ENCODE measurements at regions not wholly inside any gene's neighbourhood (a gene's known extent, or its start where the extent isn't known, plus 50 kb on each side); places are given as distances from the start of the nearest gene placed in this dataset.
"Not testable (repeated sequence)": the region's sequence is repeated elsewhere in the genome, so short reads cannot be mapped to it uniquely, and the experiment has no call there.

DNA sequence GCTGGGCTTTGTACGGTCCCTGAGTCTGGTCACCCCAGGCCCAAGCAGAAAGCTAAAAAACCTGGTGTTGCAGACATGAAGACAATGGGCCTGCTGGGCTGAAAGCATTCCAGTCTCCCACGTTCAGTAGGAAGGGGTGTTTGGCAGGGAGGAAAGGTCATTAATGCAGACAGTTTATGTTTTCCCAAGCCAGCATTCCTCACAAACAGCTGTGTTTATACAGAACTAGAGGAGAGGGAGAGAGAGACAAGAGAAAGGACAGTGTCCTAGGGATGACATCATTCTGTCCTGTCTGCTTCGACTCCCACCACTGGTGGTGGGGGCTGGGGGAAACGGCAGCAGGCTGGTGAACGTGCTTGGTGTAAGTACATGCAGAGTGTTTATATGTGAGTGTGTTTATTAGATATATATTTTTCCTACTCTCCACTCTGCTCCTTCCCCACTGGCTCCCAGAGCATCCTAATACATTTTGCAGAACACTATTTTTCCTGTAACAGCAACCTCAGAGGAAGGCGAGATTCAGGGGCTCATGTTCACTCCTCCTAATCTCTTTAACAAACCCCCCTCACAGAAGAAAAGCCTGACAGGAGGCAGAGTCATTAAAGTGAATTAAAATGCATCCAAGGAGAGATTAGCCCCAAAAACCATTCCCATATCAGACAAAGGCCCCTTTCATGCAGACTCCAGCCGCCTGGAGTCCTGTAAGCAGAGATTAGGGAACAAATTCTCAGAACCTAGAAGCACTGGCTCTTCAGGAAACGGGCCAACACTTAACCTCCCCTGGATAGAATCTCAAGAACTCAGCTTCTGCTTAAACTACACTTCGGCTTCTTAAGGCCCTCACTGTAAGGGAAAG lies 380.4 kb downstream of the TNS1 start:
- DNase-seq: no peak

DNA sequence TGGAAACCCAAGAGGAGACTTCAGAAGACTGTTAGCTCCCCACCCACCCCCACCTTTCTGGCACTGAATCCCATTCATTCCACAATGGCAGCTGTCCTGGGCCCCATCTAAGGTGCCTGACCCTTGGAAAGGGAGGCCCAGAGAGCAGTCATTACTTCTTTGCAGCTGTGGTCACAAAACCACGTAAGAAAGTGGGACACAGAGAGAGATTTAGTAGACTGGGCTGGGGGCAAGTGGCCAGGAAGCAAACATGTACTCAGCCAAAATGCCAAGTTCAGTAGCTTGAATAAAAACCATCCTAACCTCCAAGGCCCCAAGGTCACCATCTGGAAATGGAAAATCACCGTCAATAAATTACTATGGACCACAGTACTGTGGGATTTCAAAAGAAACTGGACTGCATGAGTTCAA lies 381.4 kb downstream of the TNS1 start:
- no peak for DNase-seq

DNA sequence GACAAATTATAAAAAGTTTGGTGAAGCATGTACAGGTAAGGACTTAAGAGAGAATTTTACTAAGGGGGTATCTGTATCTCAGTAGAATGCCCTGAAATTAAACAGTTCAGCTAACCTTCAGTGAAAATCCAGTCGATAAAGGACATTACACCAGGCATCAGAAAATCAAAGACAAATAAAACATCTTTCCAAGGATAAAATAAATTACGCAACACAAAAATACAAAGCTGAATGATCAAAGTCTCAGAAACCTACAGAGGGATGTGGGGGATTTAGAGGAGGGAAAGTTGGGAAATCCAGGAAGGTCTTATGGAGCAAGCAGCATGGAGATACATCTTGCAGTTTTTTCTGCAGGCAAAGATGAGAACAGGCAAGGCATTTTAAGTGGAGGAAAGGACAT lies 384.1 kb downstream of the TNS1 start:
- no peak for DNase-seq

DNA sequence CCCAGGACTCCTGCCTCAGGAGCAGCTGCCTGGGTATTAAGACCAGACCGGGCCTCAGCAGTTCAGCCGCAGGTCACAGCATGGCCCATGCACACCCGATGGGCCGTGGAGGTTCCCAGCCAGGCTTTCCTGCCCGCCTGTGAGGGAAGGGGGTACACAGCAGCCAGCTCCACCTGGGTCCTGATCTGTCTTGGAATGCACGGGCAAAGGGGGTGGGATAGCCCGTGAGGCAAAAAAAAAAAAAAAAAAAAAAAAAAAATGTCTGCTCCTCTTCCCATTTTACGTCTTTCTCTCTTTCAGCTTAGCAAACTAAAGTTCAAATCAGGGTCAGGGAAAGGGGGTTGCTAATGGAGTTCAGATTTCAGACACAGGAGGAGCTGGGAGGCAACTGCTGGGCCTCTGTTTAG lies 385.2 kb downstream of the TNS1 start:
- DNase-seq: no peak

DNA sequence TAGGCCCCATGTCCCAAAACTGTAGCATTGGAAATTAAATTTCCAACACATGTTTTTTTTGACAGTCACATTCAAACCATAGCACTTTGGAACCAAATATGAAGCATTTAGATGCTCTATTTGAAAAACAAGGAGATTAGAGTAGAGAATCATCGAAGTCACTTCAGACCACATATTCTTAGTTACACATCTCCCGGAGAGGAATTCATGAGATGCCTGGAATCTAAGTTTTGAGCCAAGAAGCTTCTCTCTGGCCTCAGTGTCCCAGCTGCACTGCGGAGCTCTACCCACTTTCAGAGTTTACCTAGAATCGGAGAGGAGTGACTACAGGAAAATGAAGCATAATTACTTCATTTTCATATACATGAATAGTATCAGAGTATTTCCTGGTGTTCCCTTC lies 385.9 kb downstream of the TNS1 start:
- no peak for DNase-seq

DNA sequence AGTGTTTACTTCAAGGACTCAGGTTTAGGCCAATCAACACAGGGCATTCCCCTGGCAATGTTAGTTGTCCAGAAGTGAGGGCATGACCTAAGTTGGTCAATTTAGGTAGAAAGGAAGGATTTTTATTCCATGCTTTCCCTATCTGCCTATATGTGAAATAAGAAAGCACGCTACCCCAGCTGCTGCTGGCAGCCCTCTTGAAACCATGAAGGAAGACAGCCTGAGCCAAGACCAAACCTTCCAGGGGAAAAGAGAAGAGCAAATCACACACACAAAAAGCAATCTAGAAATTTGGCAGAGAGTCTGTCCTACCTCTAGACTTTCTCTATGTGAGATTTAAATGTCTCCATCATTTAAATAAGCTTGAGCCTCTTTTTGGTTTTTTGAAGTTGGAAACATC lies 387.6 kb downstream of the TNS1 start:
- DNase-seq: no peak

DNA sequence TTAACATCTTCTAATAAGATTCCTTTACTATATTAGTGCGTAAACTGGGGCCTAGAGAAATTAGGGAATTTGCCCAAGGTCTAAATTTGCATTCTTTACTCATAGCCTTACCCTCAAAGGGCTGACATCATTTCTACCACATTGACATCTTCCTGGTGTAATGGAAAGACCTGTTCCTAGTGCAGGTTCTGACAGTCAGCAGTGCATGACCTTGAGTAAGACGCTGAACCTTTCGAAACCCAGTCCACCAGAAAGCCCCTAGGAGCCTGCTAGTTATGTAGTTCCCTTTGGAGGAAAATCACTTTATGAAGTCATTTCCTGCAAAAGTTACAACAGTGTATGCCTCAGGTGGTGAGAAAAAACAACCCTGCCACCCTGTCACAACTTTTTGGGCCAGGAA lies 388.3 kb downstream of the TNS1 start:
- peak; percentile 8 for DNase-seq

DNA sequence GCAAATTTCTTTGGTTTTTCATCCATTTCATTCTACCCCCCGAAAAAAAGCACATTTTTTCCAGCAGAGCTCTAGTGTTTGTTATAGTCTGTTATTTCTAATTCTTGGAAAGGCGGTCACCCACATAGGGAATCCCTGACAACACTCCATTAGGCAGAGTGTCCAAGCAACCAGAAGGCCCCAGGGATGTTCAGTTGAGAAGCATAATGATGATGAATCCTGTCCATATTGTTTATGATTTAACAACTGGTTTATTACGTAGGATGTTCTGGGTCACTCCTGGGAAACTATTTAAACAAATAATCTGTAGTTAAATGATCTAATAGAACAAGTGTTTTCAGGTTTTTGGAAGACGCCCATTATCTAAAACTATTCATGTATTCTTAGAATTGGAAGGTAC lies 388.7 kb downstream of the TNS1 start:
- no peak for DNase-seq

DNA sequence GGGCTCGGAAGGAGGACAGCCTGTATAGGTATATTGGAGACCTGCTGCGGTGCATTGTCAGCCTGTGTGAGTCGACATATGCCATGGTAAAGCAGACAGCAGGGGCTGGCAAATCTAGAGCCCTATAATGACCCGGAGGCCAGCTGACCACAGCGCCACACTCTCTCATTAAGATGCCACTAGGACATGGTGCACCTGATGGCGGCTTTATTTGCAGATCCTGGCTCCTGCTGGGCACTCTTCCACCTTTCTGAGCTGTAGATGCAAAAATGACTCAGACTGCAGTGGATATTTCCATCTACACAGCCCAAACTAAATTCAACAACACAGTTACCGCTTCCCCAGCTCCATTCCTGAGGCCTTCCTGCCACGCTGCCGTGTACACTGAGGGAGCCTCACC lies 389.9 kb downstream of the TNS1 start:
- DNase-seq: no peak

DNA sequence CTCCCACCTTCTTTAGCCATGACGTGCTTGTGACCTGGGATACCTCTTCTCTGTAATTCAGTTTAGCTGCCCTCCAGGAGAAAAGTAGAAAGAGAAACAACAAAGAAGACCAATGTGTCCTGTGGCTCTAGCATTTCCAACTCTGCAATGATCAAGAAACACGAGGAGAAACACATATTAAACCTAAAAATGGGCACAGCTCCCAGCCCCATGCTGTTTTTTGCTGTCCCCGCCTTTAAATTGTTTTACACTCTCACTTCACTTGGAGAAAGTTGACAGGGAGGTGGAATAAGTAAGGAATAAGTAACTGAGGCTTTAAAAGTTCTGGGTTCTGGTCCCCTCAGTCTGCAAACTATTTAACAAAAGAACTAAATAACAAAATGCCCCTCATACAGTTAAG lies 390.6 kb downstream of the TNS1 start:
- no peak for DNase-seq

DNA sequence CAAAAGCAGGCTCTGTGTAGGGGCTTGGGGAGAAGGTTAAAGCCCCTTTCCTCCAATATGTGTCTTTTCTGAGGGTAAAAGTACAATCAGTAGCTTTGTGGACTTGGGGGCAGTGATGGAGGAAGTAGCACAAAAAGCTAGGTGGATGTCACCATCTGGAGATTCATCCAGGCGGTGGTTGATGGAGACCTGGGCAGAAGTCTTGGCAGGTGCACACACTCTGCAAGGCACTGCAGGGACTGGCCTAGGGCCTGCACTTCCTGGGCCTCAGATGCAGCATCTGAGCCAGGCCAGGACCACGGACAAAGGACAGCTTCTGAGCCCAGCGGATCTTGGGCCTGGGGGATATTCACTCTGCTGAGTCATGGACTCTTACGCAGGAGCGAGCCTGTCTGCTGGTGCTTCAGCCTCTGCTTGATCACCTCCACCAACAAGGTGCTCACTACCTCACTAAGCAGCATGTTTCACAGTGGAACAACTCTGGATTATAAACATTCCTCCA lies 391.1 kb downstream of the TNS1 start:
- DNase-seq: no peak

DNA sequence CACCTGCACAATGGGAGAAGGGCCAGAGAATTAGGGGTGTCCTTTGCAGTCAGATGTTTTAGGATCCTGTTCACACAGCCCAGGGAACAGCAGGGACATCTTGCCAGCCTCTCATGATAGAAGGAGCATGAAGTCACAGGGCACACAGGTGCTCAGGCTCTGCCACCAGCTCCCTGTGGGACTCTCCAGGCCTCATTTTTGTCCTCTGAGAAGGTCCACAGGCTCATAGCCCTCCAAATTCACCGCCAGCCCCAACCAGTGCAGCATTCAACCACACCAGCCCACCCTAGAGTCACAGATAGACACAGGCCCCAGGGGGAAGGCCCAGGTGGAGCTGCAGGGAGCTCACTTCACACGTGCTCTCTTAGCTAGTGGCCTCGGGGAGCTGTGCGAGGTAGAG lies 391.7 kb downstream of the TNS1 start:
- DNase-seq: no peak

DNA sequence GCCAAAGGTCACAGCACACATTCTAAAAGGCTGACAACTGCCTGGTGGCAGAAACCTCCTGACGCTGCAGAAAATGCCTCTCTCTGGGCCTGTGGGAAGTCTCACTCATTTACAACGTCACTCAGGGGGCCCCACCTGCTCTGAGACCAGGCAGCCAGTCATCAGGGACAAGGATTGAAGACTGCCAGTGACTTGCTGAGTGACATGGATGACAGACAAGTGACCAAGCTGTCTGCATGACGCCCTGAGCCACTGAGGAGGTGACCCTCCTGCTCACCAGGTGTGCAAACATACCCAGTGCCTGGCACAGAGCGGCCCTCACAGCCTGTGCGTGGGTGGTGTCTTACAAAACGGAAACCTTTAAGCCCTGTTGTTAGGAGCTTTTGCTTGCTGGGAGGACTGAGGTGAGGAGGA lies 392.4 kb downstream of the TNS1 start:
- peak; percentile 77 for DNase-seq

DNA sequence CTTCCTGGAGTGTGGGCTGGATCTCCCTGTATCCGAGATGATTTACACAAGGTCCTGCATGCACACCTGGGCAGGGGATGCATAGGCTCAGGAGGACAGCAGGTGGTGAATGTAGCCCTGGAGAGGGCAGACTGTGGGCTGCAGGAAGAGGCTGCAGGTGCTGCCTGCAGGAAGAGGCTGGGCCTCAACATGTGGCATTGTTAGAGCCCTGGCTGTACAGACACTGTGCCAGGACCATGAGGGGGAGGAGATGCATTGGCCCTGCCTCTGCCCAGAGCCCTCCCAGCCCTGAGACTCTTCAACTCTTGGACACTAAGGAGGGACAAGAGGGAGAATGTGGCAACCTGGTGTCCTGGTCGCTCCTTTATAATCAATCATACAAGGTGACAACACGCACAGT lies 392.8 kb downstream of the TNS1 start:
- DNase-seq: no peak

DNA sequence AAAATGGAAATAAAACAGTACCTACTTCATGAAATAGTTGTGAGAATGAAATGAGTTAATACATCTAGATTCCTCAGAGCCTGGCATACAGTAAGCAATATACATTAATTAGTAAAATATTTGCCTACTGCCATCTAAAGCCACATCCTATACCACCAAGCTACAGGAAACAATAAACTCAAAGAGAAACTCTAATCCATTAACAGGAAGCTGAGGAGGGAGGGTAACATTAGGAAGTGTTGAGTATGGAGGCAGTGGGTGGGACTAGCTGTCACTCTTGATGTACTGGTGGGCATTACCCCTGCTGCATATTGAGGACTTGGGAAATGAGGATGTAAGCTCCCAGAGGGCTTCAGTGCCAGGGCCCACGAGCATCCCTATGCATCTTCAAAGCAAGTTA lies 396.5 kb downstream of the TNS1 start:
- no peak for DNase-seq

DNA sequence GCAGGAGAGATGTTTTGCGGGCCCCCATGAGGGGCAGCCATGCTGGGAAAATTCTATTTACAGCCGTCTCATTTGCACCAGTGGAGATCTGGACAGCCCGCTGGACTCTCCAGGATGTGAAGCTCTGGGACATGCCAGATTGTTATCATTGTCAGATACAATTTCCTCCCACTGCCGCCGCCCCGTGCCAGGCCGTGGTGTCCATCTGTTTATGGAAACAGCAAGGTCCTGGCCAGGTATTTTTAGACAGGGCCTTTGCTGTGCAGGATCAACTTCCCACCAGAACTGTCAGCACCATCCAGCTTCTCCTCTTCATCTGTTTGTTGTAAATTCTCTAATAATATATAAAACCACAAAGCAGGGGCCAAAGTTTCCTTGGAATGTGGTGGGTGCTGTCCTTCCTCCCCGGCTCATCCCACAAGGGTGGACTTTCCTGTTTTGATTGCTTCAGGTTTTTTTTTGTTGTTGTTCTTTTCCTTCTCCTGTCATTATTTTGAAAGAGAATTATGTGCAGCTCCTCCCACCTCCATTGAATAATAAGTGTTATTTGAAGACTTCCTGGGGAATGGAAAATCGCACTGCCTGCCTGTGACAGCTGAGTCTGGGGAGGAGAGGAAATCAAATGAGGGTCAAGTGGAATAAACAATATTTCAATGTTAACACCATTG lies 398.1 kb downstream of the TNS1 start:
- no peak for DNase-seq

DNA sequence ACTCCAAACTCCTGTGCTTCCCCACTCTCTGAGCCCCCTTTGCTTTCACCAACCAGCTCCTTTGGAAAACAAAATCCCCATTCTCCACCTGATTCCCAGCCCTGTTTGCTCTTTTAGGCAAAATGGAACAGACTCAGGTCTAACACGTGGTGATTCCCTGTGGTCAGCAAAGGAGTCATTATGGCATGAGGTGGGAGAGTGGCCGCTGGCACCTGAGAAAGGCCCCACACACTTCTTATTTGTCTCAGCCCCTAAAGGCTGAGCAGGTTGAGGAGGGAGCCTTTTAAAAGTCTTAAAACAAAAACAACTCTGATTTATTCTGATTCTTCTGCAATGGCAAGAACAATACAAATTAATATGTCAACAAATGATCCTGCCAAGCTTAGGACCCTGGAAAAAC lies 401.2 kb downstream of the TNS1 start:
- DNase-seq: no peak

DNA sequence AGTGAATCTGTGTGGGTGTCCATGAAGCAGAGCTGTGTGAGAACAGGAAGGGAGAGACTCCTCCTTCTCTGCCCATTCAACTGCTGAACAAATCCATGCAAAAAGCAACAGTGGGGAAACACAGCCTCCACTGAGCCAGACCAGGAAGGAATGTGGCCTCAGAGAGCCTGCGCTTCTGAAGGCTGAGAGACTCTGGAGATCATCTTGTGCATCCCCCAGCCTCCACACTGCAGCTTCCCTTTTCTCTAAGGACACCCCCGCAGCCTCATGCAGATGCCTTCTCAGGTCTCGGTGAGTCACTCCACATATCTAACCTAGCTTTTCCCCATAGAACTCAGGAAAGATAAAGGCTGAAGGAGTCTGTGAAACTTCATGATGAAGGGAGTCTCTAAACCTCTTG lies 402.9 kb downstream of the TNS1 start:
- DNase-seq: no peak

DNA sequence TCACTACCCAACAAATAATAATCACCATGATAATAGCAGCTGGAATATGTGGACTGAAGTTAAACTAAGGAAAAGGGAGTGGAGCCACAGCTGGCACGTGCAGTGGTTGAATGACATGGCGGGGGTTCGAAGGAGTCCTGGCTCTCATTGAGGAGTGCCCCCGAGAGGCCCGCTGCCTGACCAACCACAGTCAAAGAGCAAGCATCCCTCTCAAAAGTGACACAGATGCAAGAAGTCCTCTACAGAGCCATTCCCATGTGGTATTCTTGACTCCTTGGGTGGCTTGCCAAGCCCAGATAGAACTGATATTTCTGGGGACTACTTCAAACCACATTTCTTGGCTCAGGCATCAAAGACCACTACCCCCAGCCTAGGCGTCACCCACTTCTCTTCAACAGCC lies 405.1 kb downstream of the TNS1 start:
- no peak for DNase-seq

DNA sequence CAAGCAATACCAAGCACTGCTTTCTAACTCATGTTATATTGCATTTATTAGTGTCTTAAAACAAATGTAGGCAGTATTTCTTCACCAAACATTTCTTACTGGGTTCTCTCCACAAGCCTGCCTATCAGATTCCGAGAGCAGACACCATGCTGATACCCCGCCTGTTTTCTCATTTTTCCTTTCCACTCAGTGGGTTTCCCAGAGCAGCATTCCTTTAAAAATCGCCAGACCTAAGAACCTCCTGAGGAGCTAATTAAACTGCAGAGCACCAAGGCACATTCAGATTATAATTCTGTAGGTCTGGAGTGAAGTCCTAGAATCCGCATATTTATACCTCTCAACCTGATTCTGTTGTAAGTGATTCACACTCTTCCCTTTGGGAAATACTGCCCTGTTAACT lies 405.6 kb downstream of the TNS1 start:
- no peak for DNase-seq

DNA sequence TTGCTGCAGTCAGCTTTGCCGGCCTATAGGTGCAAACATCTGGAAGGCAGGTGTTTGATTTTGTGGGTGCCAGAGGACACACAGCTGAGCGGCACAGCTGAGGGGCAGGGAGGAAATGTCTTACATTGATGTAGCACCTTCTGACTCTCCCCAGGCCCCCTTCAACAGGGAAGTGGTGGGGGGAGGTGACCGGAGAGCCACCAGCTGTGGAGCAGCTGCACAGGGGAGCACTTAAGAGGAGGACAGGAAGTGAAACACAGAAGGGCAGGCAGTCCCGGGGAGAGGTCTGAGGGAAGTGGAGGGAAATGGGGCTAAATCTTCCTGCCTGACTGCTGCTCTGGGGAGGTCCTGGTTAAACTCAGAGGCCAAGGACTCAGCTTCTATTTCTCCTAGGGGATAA lies 409.1 kb downstream of the TNS1 start:
- DNase-seq: no peak

DNA sequence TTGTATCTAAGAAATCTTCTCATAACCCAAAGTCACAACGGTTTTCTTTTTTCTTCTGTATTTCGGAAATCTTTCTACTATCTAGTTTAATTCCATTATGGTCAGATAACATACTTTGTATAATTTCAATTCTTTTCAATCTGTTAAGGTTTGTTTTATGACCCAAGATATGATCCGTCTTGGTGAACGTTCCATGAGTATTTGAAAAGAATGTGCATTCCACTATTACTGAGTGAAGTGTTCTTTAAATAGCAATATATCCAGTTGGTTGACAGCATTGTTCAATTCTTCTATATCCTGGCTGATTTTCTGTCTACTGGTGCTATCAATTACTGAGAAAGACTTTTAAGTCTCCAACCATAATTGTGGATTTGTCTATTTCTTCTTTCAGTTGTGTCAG lies 414.5 kb downstream of the TNS1 start:
- no peak for DNase-seq

DNA sequence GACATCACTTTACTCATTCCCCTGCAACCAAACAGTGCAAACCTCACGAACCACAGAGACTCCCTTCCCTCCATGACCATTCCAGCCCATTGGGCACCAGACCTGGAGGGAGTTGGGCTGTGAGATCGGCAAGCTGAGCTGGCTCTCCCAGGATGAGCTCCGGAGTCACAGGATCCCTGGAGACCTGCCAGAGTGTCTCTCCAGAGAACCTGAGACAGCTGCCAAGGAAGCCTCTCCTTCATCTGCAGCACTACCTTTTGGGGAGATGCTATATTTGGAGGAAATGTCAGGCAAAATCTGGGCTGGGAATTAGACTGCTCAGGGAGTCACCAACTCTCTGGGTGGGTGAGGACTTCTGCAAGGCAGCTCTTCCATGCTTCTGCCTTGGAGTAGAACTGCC lies 417.4 kb downstream of the TNS1 start:
- DNase-seq: no peak

DNA sequence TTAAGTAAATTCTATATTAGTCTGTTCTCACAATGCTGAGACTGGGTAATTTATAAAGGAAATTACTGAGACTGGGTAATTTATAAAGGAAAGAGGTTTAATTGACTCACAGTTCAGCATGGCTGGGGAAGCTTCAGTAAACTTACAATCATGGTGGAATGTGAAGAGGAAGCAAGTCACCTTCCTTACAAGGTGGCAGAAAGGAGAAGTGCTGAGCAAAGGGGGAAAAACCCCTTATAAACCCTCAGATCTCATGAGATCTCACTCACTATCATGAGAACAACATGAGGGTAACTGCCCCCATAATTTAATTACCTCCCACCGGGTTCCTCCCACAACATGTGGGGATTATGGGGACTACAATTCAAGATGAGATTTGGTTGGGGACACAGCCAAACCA lies 422.4 kb downstream of the TNS1 start:
- DNase-seq: not testable (repeated sequence)

DNA sequence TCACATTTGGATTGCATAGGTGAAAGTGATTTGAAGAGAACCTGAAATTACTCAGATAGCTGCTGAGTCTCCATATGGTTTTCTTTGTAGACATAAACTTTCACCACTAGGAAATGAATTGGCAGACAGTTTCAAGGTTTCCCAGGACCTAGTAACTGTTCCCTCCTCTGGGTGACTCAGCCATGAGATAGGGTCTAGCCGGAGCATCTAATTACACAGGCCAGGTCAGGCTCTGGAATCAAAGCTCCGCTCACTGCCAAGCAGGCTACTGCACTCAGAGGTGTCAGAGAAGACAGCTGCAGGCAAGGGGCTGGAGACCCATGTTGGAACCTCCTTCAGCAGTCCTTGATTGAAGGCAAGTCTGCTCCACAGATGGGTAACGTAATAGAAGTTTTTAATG lies 429.2 kb downstream of the TNS1 start:
- DNase-seq: no peak
